ENCODE measurements at regions not wholly inside any gene's neighbourhood (a gene's known extent, or its start where the extent isn't known, plus 50 kb on each side); places are given as distances from the start of the nearest gene placed in this dataset.
"Not testable (repeated sequence)": the region's sequence is repeated elsewhere in the genome, so short reads cannot be mapped to it uniquely, and the experiment has no call there.

GRCh38 chr2:446963-447530 is 159.2 kb upstream of the ALKAL2 start:
- no peak for DNase-seq (ENCODE audit: low read depth)

GRCh38 chr2:446303-446874 is 158.5 kb upstream of the ALKAL2 start:
- no peak for DNase-seq (ENCODE audit: low read depth)

- no peak for DNase-seq (ENCODE audit: low read depth)
These were observed 158.0 kb upstream of the ALKAL2 start for GRCh38 chr2:445896-446295.

DNA sequence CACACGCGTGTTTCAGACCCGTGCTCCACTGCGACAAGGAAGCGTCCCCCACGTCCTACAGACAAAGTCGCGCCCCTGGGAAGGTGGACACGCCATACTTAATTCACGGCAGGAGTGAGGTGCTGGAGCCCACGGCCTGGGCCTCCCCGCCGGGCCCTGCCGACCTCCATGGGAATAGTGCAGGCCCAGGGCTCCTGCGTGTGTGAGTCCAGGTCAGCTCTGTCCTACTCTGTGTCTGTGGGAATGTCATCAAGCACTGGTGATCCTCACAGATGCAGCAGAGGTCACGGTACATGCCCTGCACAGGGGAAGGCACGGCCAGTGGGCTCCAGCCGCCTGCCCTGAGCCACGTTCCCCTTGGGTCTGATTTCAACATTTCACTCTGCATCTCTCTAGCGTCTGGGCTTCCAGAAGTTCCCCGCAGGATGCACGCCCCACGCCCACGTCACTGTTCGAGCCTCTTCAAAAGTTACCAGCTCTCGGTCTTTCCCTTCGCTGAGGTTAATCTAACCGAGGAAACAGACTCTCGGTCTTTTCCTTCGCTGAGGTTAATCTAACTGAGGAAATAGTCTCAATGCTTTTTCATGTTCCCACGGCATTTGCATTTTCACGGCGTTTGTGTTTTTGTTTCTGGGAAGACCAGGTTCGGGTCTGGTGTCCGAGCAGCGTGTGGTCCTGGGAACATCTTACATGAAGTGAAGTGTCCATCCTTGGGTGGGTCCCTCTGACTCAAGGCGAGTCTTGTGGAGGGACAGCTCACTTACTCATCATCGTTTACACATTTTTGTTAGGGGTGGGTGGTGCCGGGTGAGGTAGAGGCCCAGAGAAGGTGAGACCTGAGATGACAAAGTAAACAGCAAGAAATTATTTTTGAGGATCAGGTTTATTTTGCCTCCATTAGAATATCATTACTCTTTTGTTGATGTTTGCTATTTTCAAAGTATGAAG is 157.3 kb upstream of the ALKAL2 start:
- DNase-seq (ENCODE audit: low read depth) = no peak

GRCh38 chr2:443741-444140 is 155.8 kb upstream of the ALKAL2 start:
- DNase-seq (ENCODE audit: low read depth) = no peak

GRCh38 chr2:443216-443615 is 155.3 kb upstream of the ALKAL2 start:
- no peak for DNase-seq (ENCODE audit: low read depth)

DNA sequence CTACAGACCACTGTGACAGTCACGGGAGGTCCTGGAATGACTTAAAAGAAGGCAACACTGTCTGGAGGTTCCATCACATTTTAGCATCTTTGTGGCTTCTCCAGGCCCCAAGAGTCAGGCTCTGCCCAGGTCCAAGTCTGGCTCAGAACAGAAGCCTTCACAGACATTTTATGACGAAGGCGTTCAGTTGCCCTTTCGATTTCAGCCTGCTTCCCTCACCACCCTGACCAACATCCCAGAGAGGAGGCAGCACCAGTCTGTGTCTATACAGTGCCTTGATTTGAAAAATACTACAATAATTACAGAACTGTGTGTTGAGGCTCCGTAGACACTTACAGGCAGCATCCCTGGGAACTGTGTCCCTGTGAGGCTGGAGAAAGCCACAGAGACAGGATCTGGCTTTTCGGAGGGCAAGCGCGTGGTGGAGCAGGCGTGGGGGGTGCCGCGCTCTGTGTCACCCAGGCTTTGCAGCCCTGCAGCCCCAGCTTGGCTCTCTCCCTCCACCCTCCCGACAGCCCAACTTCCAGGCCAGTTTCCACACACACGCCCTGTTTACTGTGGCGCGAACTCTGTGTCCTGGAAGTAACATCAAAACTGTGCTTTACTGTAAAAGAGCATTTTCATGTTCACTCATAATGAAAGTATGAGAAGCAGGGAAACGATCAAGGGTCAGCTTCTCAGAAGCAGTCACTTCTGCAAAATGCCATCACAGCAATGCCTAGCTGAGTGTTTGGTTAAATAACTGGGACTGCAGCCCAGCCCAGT is 153.5 kb upstream of the ALKAL2 start:
- no peak for DNase-seq (ENCODE audit: low read depth)

DNA sequence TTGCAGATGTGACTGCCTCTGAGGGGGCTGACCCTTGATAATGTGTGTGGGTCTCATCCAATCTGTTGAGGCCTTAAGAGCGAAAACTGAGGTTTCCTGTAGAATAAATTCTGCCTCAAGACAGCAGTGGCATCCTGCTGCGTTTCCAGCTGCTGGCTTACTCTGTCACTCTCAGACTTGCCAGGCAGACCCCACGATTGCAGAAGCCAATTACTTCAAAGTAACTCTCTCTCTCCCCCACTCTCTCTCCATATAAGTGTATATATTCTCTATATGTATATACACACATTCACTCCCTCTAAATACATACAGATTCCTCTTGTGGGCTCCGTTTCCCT is 152.5 kb upstream of the ALKAL2 start:
- DNase-seq (ENCODE audit: low read depth) = no peak

DNA sequence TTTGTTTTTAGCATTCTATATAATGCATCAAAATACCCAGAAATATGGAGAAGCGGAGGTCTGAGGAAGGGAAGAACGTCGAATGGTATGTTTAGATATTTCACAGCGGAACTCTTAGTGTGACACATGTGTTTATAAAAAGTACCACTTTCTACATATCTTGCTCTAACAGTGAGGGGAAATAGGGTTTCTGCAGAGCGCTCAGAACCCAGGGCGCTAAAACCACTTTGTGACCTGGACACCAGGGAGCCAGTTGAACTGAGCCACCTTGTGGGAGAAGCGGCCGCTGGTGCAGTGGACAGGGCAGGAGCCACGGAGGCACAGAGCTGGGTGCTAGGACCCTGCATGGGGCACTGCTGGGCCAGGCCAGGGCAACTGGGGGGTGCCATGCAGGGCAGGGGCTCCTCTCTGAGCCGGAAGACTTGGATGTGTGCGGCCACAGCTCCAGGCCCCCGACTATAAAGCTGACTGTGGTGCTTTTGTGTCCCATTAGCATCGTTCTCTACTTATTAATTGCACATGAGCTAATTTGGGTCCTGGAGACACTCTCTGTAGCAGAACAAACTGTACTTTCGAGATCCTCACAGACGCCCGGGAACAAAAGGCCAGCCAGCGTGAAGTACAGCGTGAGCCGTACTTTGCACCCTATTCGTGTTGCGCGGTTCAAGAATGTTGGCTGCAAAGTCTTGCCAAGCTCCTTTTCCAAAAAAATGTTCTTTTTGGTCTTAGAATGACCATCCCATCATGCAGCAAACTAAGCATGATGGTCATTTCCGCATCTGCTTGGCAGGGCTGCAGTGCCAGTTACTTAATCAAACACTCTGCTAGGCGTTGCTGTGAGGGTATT is 151.9 kb upstream of the ALKAL2 start:
- DNase-seq (ENCODE audit: low read depth) = no peak

DNA sequence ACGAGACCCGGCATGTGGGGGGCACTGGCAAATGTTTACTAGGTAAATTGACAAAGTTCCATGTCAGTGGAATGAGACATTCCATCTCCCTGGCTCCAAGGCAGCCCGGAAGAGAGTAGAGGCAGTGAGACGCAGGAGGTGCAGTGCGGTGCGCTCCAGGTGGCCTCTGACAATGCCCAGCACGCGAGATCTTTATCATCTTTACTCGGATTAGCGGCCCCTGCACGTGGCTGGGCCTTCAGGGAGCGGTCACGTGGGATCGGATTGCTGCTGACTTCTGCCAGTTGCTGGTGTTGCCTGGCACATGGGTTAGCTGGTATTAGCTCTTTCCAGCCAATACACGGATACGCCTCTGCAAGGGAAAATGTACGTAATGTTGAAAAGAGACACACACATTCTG is 151.2 kb upstream of the ALKAL2 start:
- no peak for DNase-seq (ENCODE audit: low read depth)

- no peak for DNase-seq (ENCODE audit: low read depth)
These were observed 150.0 kb upstream of the ALKAL2 start for GRCh38 chr2:437756-438393.

- DNase-seq (ENCODE audit: low read depth) = no peak
These were observed 149.3 kb upstream of the ALKAL2 start for GRCh38 chr2:437180-437579.

GRCh38 chr2:436205-436604 is 148.3 kb upstream of the ALKAL2 start:
- DNase-seq (ENCODE audit: low read depth) = no peak

GRCh38 chr2:434625-435024 is 146.7 kb upstream of the ALKAL2 start:
- DNase-seq (ENCODE audit: low read depth) = no peak

- no peak for DNase-seq (ENCODE audit: low read depth)
These were observed 145.3 kb upstream of the ALKAL2 start for GRCh38 chr2:433216-433615.

GRCh38 chr2:430291-431040 is 142.6 kb upstream of the ALKAL2 start:
- no peak for DNase-seq (ENCODE audit: low read depth)

DNA sequence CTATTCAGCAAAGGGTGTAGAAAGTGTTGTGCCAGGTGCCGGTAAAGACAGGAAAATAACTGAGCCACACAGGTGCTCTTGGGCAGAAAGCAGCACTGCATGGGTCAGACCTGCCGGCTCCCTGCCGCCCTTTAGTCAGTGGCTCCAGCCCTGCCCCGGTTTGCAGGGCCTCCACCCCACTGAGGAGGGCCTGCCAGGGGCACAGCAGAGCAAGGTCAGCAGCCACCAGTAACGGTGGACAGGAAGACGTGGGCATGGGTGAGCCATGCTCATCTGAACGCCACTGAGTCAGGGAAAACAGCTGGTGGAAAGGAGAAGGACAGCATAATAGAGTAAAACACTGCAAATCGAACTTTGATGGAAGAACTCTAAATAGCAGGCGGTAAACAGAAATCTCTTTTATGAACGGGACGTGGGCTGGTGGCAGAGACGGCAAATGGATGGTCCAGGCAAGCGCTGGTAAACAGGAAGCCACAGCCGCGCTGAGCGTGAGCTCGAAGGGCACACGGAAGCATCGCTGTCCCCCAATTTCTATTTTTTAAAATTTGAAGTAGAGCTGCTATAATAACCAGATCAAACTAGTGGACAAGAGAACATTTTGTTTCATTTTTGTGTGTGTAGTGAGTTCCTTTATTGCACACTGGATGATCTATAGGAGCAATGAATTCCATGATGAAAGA is 141.8 kb upstream of the ALKAL2 start:
- DNase-seq (ENCODE audit: low read depth) = no peak

- DNase-seq (ENCODE audit: low read depth) = no peak
These were observed 141.3 kb upstream of the ALKAL2 start for GRCh38 chr2:429142-429541.

DNA sequence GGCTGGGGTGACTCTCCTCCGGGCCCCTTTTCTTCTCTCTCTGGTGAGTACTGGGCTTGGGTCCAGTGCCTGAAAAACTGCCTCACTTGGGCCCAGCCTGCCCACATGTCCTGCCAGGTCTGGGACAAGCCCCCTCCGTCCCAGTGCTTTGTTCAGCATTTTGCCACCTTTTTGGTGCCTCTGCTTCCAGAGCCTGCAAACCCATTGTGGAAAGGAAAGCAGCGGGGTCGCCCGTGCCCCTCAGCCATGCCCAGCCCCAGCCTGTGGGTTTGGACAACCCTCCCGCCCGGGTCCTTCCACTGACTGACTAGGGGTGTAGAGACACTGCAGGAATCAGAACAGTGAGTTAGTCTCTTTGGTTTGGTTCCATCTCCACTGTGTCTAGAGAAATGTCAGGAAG is 140.7 kb upstream of the ALKAL2 start:
- no peak for DNase-seq (ENCODE audit: low read depth)

GRCh38 chr2:426696-427095 is 138.8 kb upstream of the ALKAL2 start:
- DNase-seq (ENCODE audit: low read depth) = not testable (repeated sequence)
